ENCODE measurements at regions not wholly inside any gene's neighbourhood (a gene's known extent, or its start where the extent isn't known, plus 50 kb on each side); places are given as distances from the start of the nearest gene placed in this dataset.

GRCh38 chr12:74848006-74848405, 310.4 kb downstream of the ATXN7L3B start:
- DNase-seq (no peak), ATAC-seq (ENCODE audit: low FRiP score) (no peak)
- Histone ChIP-seq H3K4me1 (ENCODE audit: control insufficient read depth in 1 of 2, insufficient read depth in 2 of 2, low read length in 2 of 2) (no peaks in the 10 kb centered on the region), H3K36me3 (ENCODE audit: control insufficient read depth in 1 of 2, insufficient read depth in 2 of 2, low read length in 1 of 2) (no peaks in the 10 kb centered on the region), H3K4me3 (ENCODE audit: low read length in 2 of 2) (no peak overlapping the region), H3K27me3 (ENCODE audit: control insufficient read depth in 1 of 2, insufficient read depth in 2 of 2, low read length in 1 of 2) (no peaks in the 10 kb centered on the region), H3K27ac (ENCODE audit: low read depth in 1 of 2, low read length in 2 of 2) (no peak overlapping the region), H3K9me3 (ENCODE audit: control insufficient read depth, low read length) (no peaks in the 10 kb centered on the region)
- intact Hi-C loops (cut with DNase I): no loop called here
- WGBS, 2 donors: 44 to 49% methylated on average over 2 of the region's 2 CpGs

GRCh38 chr12:74849801-74850200, 312.2 kb downstream of the ATXN7L3B start:
- DNase-seq (no peak), ATAC-seq (ENCODE audit: low FRiP score) (no peak)
- Histone ChIP-seq H3K36me3 (ENCODE audit: control insufficient read depth in 1 of 2, insufficient read depth in 2 of 2, low read length in 1 of 2) (no peaks in the 10 kb centered on the region), H3K4me3 (ENCODE audit: low read length in 2 of 2) (no peak overlapping the region), H3K27me3 (ENCODE audit: control insufficient read depth in 1 of 2, insufficient read depth in 2 of 2, low read length in 1 of 2) (no peaks in the 10 kb centered on the region), H3K4me1 (ENCODE audit: control insufficient read depth in 1 of 2, insufficient read depth in 2 of 2, low read length in 2 of 2) (no peaks in the 10 kb centered on the region), H3K9me3 (ENCODE audit: control insufficient read depth, low read length) (no peaks in the 10 kb centered on the region), H3K27ac (ENCODE audit: low read depth in 1 of 2, low read length in 2 of 2) (no peak overlapping the region)
- intact Hi-C loops (cut with DNase I): no loop called here
- 50 to 60% methylated on average over 1 of the region's 1 CpG for WGBS, 2 donors

- Histone ChIP-seq H3K36me3 (ENCODE audit: control insufficient read depth in 1 of 2, insufficient read depth in 2 of 2, low read length in 1 of 2) (no peaks in the 10 kb centered on the region), H3K4me3 (ENCODE audit: low read length in 2 of 2) (no peak overlapping the region), H3K4me1 (ENCODE audit: control insufficient read depth in 1 of 2, insufficient read depth in 2 of 2, low read length in 2 of 2) (no peaks in the 10 kb centered on the region), H3K27me3 (ENCODE audit: control insufficient read depth in 1 of 2, insufficient read depth in 2 of 2, low read length in 1 of 2) (no peaks in the 10 kb centered on the region), H3K27ac (ENCODE audit: low read depth in 1 of 2, low read length in 2 of 2) (no peak overlapping the region), H3K9me3 (ENCODE audit: control insufficient read depth, low read length) (no peaks in the 10 kb centered on the region)
- ATAC-seq (ENCODE audit: low FRiP score): no peak
- intact Hi-C loops (cut with DNase I): no loop called here
- DNase-seq: no peak
Observed at GRCh38 chr12:74871817-74872216, 334.2 kb downstream of the ATXN7L3B start.

- no peak for ATAC-seq (ENCODE audit: low FRiP score)
- WGBS, 2 donors: 96 to 99% methylated on average over 2 of the region's 2 CpGs
- DNase-seq: no peak
- Histone ChIP-seq H3K36me3 (ENCODE audit: control insufficient read depth in 1 of 2, insufficient read depth in 2 of 2, low read length in 1 of 2) (no peaks in the 10 kb centered on the region), H3K27ac (ENCODE audit: low read depth in 1 of 2, low read length in 2 of 2) (no peak overlapping the region), H3K4me1 (ENCODE audit: control insufficient read depth in 1 of 2, insufficient read depth in 2 of 2, low read length in 2 of 2) (no peaks in the 10 kb centered on the region), H3K9me3 (ENCODE audit: control insufficient read depth, low read length) (no peaks in the 10 kb centered on the region), H3K4me3 (ENCODE audit: low read length in 2 of 2) (no peak overlapping the region), H3K27me3 (ENCODE audit: control insufficient read depth in 1 of 2, insufficient read depth in 2 of 2, low read length in 1 of 2) (no peaks in the 10 kb centered on the region)
- intact Hi-C loops (cut with DNase I): no loop called here
Observed at GRCh38 chr12:74885775-74886174, 323.9 kb downstream of the KCNC2 start.

GRCh38 chr12:74889073-74889472, 320.6 kb downstream of the KCNC2 start:
- no peak for ATAC-seq (ENCODE audit: low FRiP score)
- WGBS, 2 donors: 72 to 74% methylated on average over 2 of the region's 2 CpGs
- Histone ChIP-seq H3K9me3 (ENCODE audit: control insufficient read depth, low read length) (no peaks in the 10 kb centered on the region), H3K4me1 (ENCODE audit: control insufficient read depth in 1 of 2, insufficient read depth in 2 of 2, low read length in 2 of 2) (no peaks in the 10 kb centered on the region), H3K27me3 (ENCODE audit: control insufficient read depth in 1 of 2, insufficient read depth in 2 of 2, low read length in 1 of 2) (no peaks in the 10 kb centered on the region), H3K27ac (ENCODE audit: low read depth in 1 of 2, low read length in 2 of 2) (no peak overlapping the region), H3K4me3 (ENCODE audit: low read length in 2 of 2) (no peak overlapping the region), H3K36me3 (ENCODE audit: control insufficient read depth in 1 of 2, insufficient read depth in 2 of 2, low read length in 1 of 2) (no peaks in the 10 kb centered on the region)
- DNase-seq: no peak
- intact Hi-C loops (cut with DNase I): no loop called here

GRCh38 chr12:74889563-74890236, 319.9 kb downstream of the KCNC2 start:
- intact Hi-C loops (cut with DNase I): no loop called here
- Histone ChIP-seq H3K9me3 (ENCODE audit: control insufficient read depth, low read length) (no peaks in the 10 kb centered on the region), H3K36me3 (ENCODE audit: control insufficient read depth in 1 of 2, insufficient read depth in 2 of 2, low read length in 1 of 2) (no peaks in the 10 kb centered on the region), H3K27ac (ENCODE audit: low read depth in 1 of 2, low read length in 2 of 2) (no peak overlapping the region), H3K4me1 (ENCODE audit: control insufficient read depth in 1 of 2, insufficient read depth in 2 of 2, low read length in 2 of 2) (no peaks in the 10 kb centered on the region), H3K27me3 (ENCODE audit: control insufficient read depth in 1 of 2, insufficient read depth in 2 of 2, low read length in 1 of 2) (no peaks in the 10 kb centered on the region), H3K4me3 (ENCODE audit: low read length in 2 of 2) (no peak overlapping the region)
- ATAC-seq (ENCODE audit: low FRiP score): no peak
- no peak for DNase-seq
- WGBS, 2 donors: 56 to 63% methylated on average over 3 of the region's 3 CpGs

- intact Hi-C loops (cut with DNase I): no loop called here
- 2 to 5% methylated on average over 4 of the region's 4 CpGs for WGBS, 2 donors
- Histone ChIP-seq H3K36me3 (ENCODE audit: control insufficient read depth in 1 of 2, insufficient read depth in 2 of 2, low read length in 1 of 2) (no peaks in the 10 kb centered on the region), H3K27ac (ENCODE audit: low read depth in 1 of 2, low read length in 2 of 2) (no peak overlapping the region), H3K4me1 (ENCODE audit: control insufficient read depth in 1 of 2, insufficient read depth in 2 of 2, low read length in 2 of 2) (no peaks in the 10 kb centered on the region), H3K4me3 (ENCODE audit: low read length in 2 of 2) (no peak overlapping the region), H3K9me3 (ENCODE audit: control insufficient read depth, low read length) (no peaks in the 10 kb centered on the region), H3K27me3 (ENCODE audit: control insufficient read depth in 1 of 2, insufficient read depth in 2 of 2, low read length in 1 of 2) (no peaks in the 10 kb centered on the region)
- peak; percentile 75 for ATAC-seq (ENCODE audit: low FRiP score)
- no peak for DNase-seq
Observed at GRCh38 chr12:74890237-74890599, 319.4 kb downstream of the KCNC2 start.

- Histone ChIP-seq H3K4me3 (ENCODE audit: low read length in 2 of 2) (no peak overlapping the region), H3K36me3 (ENCODE audit: control insufficient read depth in 1 of 2, insufficient read depth in 2 of 2, low read length in 1 of 2) (no peaks in the 10 kb centered on the region), H3K27ac (ENCODE audit: low read depth in 1 of 2, low read length in 2 of 2) (no peak overlapping the region), H3K4me1 (ENCODE audit: control insufficient read depth in 1 of 2, insufficient read depth in 2 of 2, low read length in 2 of 2) (no peaks in the 10 kb centered on the region), H3K27me3 (ENCODE audit: control insufficient read depth in 1 of 2, insufficient read depth in 2 of 2, low read length in 1 of 2) (no peaks in the 10 kb centered on the region), H3K9me3 (ENCODE audit: control insufficient read depth, low read length) (no peaks in the 10 kb centered on the region)
- intact Hi-C loops (cut with DNase I): no loop called here
- DNase-seq (no peak), ATAC-seq (ENCODE audit: low FRiP score) (no peak)
- WGBS, 2 donors: 29 to 31% methylated on average over 1 of the region's 1 CpG
Observed at GRCh38 chr12:74891083-74891668, 318.5 kb downstream of the KCNC2 start.

GRCh38 chr12:74892057-74892633, 317.5 kb downstream of the KCNC2 start:
- no peak for ATAC-seq (ENCODE audit: low FRiP score)
- Histone ChIP-seq H3K27ac (ENCODE audit: low read depth in 1 of 2, low read length in 2 of 2) (no peak overlapping the region), H3K36me3 (ENCODE audit: control insufficient read depth in 1 of 2, insufficient read depth in 2 of 2, low read length in 1 of 2) (no peaks in the 10 kb centered on the region), H3K27me3 (ENCODE audit: control insufficient read depth in 1 of 2, insufficient read depth in 2 of 2, low read length in 1 of 2) (no peaks in the 10 kb centered on the region), H3K4me1 (ENCODE audit: control insufficient read depth in 1 of 2, insufficient read depth in 2 of 2, low read length in 2 of 2) (no peaks in the 10 kb centered on the region), H3K4me3 (ENCODE audit: low read length in 2 of 2) (no peak overlapping the region), H3K9me3 (ENCODE audit: control insufficient read depth, low read length) (no peaks in the 10 kb centered on the region)
- no peak for DNase-seq
- intact Hi-C loops (cut with DNase I): no loop called here
- 54 to 55% methylated on average over 4 of the region's 4 CpGs for WGBS, 2 donors

Measured in aorta (tissue), 5 donors.